ENCODE measurements at regions not wholly inside any gene's neighbourhood (a gene's known extent, or its start where the extent isn't known, plus 50 kb on each side); places are given as distances from the start of the nearest gene placed in this dataset.

GRCh38 chr5:117877731-117878130 is 1110.6 kb downstream of the DTWD2 start:
- no peak for DNase-seq (ENCODE audit: insufficient read length, low spot score)
- no peak for FAIRE-seq

GRCh38 chr5:117872798-117873368 is 1115.5 kb downstream of the DTWD2 start:
- DNase-seq (ENCODE audit: insufficient read length, low spot score) (no peak), FAIRE-seq (no peak)

GRCh38 chr5:117869596-117869995 is 1118.8 kb downstream of the DTWD2 start:
- DNase-seq (ENCODE audit: insufficient read length, low spot score) = no peak
- FAIRE-seq = no peak

- no peak for DNase-seq (ENCODE audit: insufficient read length, low spot score)
- no peak for FAIRE-seq
Observed at GRCh38 chr5:117863586-117864296, 1124.6 kb downstream of the DTWD2 start.

- no peak for FAIRE-seq
- DNase-seq (ENCODE audit: insufficient read length, low spot score) = no peak
Observed at GRCh38 chr5:117860550-117860949, 1127.8 kb downstream of the DTWD2 start.

- FAIRE-seq = no peak
- DNase-seq (ENCODE audit: insufficient read length, low spot score) = no peak
Observed at GRCh38 chr5:117859176-117859575, 1129.2 kb downstream of the DTWD2 start.

- DNase-seq (ENCODE audit: insufficient read length, low spot score) (no peak), FAIRE-seq (no peak)
Observed at GRCh38 chr5:117856713-117857112, 1131.6 kb downstream of the DTWD2 start.

- FAIRE-seq (no peak), DNase-seq (ENCODE audit: insufficient read length, low spot score) (no peak)
Observed at GRCh38 chr5:117837786-117838185, 1150.6 kb downstream of the DTWD2 start.

- no peak for DNase-seq (ENCODE audit: insufficient read length, low spot score)
Observed at GRCh38 chr5:117833691-117834090, 1154.7 kb downstream of the DTWD2 start.

GRCh38 chr5:117829646-117830045 is 1158.7 kb downstream of the DTWD2 start:
- FAIRE-seq (no peak), DNase-seq (ENCODE audit: insufficient read length, low spot score) (no peak)

More at GRCh38 chr5:117833691-117834090, 1154.7 kb downstream of the DTWD2 start:
- FAIRE-seq = no peak

- FAIRE-seq (no peak), DNase-seq (ENCODE audit: insufficient read length, low spot score) (no peak)
Observed at GRCh38 chr5:117813850-117814249, 1174.5 kb downstream of the DTWD2 start.

GRCh38 chr5:117812861-117813260 is 1175.5 kb downstream of the DTWD2 start:
- FAIRE-seq = no peak
- no peak for DNase-seq (ENCODE audit: insufficient read length, low spot score)

GRCh38 chr5:117809251-117809650 is 1179.1 kb downstream of the DTWD2 start:
- FAIRE-seq (no peak), DNase-seq (ENCODE audit: insufficient read length, low spot score) (no peak)

- FAIRE-seq (no peak), DNase-seq (ENCODE audit: insufficient read length, low spot score) (no peak)
Observed at GRCh38 chr5:117805058-117805457, 1183.3 kb downstream of the DTWD2 start.

GRCh38 chr5:117803533-117803932 is 1184.8 kb downstream of the DTWD2 start:
- no peak for FAIRE-seq
- no peak for DNase-seq (ENCODE audit: insufficient read length, low spot score)

- no peak for DNase-seq (ENCODE audit: insufficient read length, low spot score)
- FAIRE-seq = no peak
Observed at GRCh38 chr5:117801583-117801982, 1186.8 kb downstream of the DTWD2 start.

- no peak for FAIRE-seq
- DNase-seq (ENCODE audit: insufficient read length, low spot score) = no peak
Observed at GRCh38 chr5:117800261-117800660, 1188.1 kb downstream of the DTWD2 start.

- no peak for FAIRE-seq
- no peak for DNase-seq (ENCODE audit: insufficient read length, low spot score)
Observed at GRCh38 chr5:117794847-117795246, 1193.5 kb downstream of the DTWD2 start.

GRCh38 chr5:117793963-117794362 is 1194.4 kb downstream of the DTWD2 start:
- no peak for FAIRE-seq
- no peak for DNase-seq (ENCODE audit: insufficient read length, low spot score)

GRCh38 chr5:117792476-117792875 is 1195.9 kb downstream of the DTWD2 start:
- DNase-seq (ENCODE audit: insufficient read length, low spot score) = no peak
- no peak for FAIRE-seq

- DNase-seq (ENCODE audit: insufficient read length, low spot score) = no peak
- FAIRE-seq = no peak
Observed at GRCh38 chr5:117788596-117788995, 1199.8 kb downstream of the DTWD2 start.

GRCh38 chr5:117779171-117779570 is 1204.5 kb upstream of the SEMA6A start:
- DNase-seq (ENCODE audit: insufficient read length, low spot score) (no peak), FAIRE-seq (no peak)

GRCh38 chr5:117776977-117777376 is 1202.4 kb upstream of the SEMA6A start:
- FAIRE-seq = no peak
- no peak for DNase-seq (ENCODE audit: insufficient read length, low spot score)
